Body of pancreas (tissue), 4 donors: ENCODE measurements at regions not wholly inside any gene's neighbourhood (a gene's known extent, or its start where the extent isn't known, plus 50 kb on each side); places are given as distances from the start of the nearest gene placed in this dataset.

Experiments
- CTCF ChIP-seq, 7 experiments: fragments of 450-650 bp in 4 of 7; fragments of 200-600 bp in 3 of 7; sonication (generic) in 3 of 7; IDR thresholded peaks; one replicate each; pipeline ENCODE4 v1.5.1; 2016 to 2019; ENCODE audit warnings: antibody characterized with exemption in 7 of 7
- POLR2A ChIP-seq, 3 donors: fragments of 450-650 bp; IDR thresholded peaks; one replicate each; pipeline ENCODE4 v1.6.1; 2016; ENCODE audit warnings: antibody characterized with exemption in 3 of 3, mild to moderate bottlenecking in 2 of 3

- TF ChIP-seq CTCF (IDR thresholded peaks at IDR 0.05) = no peak
- TF ChIP-seq POLR2A (IDR thresholded peaks at IDR 0.05) = no peak
These were observed 76.0 kb upstream of the GPM6B start for GRCh38 chrX:13892856-13893255.
